ENCODE measurements at regions not wholly inside any gene's neighbourhood (a gene's known extent, or its start where the extent isn't known, plus 50 kb on each side); places are given as distances from the start of the nearest gene placed in this dataset.
"Not testable (repeated sequence)": the region's sequence is repeated elsewhere in the genome, so short reads cannot be mapped to it uniquely, and the experiment has no call there.

DNA sequence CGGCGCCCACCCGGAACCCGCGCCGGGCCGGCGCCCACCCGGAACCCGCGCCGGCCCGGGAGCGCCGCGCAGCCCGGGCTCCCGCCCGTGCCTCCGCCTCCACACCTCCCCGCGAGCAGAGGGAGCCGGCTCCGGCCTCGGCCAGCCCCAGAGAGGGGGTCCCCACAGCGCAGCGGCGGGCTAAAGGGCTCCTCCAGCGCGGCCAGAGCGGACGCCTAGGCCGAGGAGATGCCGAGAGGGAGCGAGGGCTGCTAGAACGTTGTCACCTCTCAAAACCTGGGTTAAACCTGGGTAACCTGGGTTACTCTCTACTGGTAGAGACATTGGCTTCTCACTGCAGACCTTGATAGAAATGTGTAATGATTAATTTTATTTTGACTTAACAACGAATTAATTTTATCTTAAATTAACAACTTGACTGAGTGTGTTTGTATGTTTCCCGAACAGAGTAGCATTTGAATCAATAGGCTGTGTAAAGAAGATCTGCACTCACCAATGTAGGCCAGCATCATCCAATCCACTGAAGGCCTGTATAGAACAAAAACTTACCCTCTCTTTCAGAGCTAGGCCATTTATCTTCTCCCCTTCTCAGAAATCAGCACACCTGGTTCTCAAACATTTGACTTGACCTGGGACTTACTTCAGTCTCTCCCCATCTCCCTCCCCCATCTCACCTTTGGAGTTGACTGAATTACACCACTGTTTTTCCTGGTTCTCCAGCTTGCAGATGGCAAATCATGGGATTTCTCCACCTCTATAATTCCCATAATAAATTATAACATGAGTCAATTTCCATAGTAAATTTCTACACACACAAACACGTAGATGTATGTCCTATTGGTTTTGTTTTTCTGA, 242.7 kb downstream of the ASXL3 start:
- Histone ChIP-seq H3K4me3 (replicated peaks in 1 of 4; ENCODE audit: control extremely low read depth in 1 of 4, insufficient read depth in 1 of 4, low read depth in 3 of 4, low read length in 4 of 4) (peak overlapping the region in 1 of 4 experiments; percentile 33), H3K4me2 (ENCODE audit: extremely low read depth, insufficient read depth, low read length) (no peak overlapping the region), H3K27ac (ENCODE audit: insufficient read depth, low read length) (no peak overlapping the region), H3K4me1 (ENCODE audit: control insufficient read depth, extremely low read depth, insufficient read depth, low read length) (peaks cover 2% of the 10 kb centered on the region), H4K20me1 (ENCODE audit: control insufficient read depth, extremely low read depth, insufficient read depth, low read length) (no peaks in the 10 kb centered on the region), H3K9me3 (ENCODE audit: control insufficient read depth, insufficient read depth, low read depth, low read length) (no peaks in the 10 kb centered on the region), H3K9ac (ENCODE audit: insufficient read depth, low read length) (no peak overlapping the region), H3K36me3 (ENCODE audit: control insufficient read depth, insufficient read depth, low read length) (no peaks in the 10 kb centered on the region), H3K79me2 (ENCODE audit: control insufficient read depth, insufficient read depth, low read length) (no peaks in the 10 kb centered on the region), H3K27me3 (ENCODE audit: control insufficient read depth, insufficient read depth, low read length) (no peaks in the 10 kb centered on the region), H2AFZ (ENCODE audit: low read length) (no peak overlapping the region)
- TF ChIP-seq CTCF (conservative IDR thresholded peaks at IDR 0.05 in 1 of 2, IDR thresholded peaks at IDR 0.05 in 1 of 2; ENCODE audit: low read depth in 1 of 2, low read length in 2 of 2) (no peak), EZH2 (IDR thresholded peaks at IDR 0.05; ENCODE audit: low read length, missing control alignments) (no peak)
- peak in 1 of 2 donors; percentile 33 for DNase-seq (ENCODE audit: low read depth in 2 of 2)

GRCh38 chr18:33819692-33820343, 241.8 kb downstream of the ASXL3 start:
- not testable (repeated sequence) for H3K27me3 ChIP-seq (ENCODE audit: control insufficient read depth, insufficient read depth, low read length); DNase-seq (ENCODE audit: low read depth in 2 of 2); H3K27ac ChIP-seq (ENCODE audit: insufficient read depth, low read length); H4K20me1 ChIP-seq (ENCODE audit: control insufficient read depth, extremely low read depth, insufficient read depth, low read length); H3K4me1 ChIP-seq (ENCODE audit: control insufficient read depth, extremely low read depth, insufficient read depth, low read length); H2AFZ ChIP-seq (ENCODE audit: low read length); H3K4me3 ChIP-seq (replicated peaks in 1 of 4; ENCODE audit: control extremely low read depth in 1 of 4, insufficient read depth in 1 of 4, low read depth in 3 of 4, low read length in 4 of 4); H3K9me3 ChIP-seq (ENCODE audit: control insufficient read depth, insufficient read depth, low read depth, low read length); H3K9ac ChIP-seq (ENCODE audit: insufficient read depth, low read length); H3K79me2 ChIP-seq (ENCODE audit: control insufficient read depth, insufficient read depth, low read length); H3K4me2 ChIP-seq (ENCODE audit: extremely low read depth, insufficient read depth, low read length); H3K36me3 ChIP-seq (ENCODE audit: control insufficient read depth, insufficient read depth, low read length)

DNA sequence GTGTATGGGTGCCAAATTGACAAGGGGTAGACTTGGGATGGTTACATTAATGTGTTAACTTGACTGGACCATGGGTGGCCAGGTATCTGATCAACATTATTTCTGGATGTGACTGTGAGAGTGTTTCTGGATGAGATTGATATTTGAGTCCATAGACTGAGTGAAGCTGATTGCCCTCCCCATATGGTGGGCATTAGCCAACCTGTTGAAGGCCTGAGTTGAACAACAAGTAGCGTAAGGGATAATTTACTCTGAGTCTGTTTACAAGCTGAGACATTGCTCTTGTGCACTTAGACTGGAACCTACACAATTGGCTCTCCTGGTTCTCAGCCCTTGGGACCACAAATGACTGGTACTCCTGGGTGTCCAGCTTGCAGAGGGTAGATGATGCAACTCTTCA, 240.1 kb downstream of the ASXL3 start:
- H3K27ac ChIP-seq (ENCODE audit: insufficient read depth, low read length): no peak overlapping the region
- peaks cover 2% of the 10 kb centered on the region for H3K4me1 ChIP-seq (ENCODE audit: control insufficient read depth, extremely low read depth, insufficient read depth, low read length)
- H4K20me1 ChIP-seq (ENCODE audit: control insufficient read depth, extremely low read depth, insufficient read depth, low read length): no peaks in the 10 kb centered on the region
- no peak overlapping the region for H3K4me3 ChIP-seq (replicated peaks in 1 of 4; ENCODE audit: control extremely low read depth in 1 of 4, insufficient read depth in 1 of 4, low read depth in 3 of 4, low read length in 4 of 4)
- no peaks in the 10 kb centered on the region for H3K79me2 ChIP-seq (ENCODE audit: control insufficient read depth, insufficient read depth, low read length)
- no peak overlapping the region for H3K4me2 ChIP-seq (ENCODE audit: extremely low read depth, insufficient read depth, low read length)
- no peak for DNase-seq (ENCODE audit: low read depth in 2 of 2)
- TF ChIP-seq CTCF (conservative IDR thresholded peaks at IDR 0.05 in 1 of 2, IDR thresholded peaks at IDR 0.05 in 1 of 2; ENCODE audit: low read depth in 1 of 2, low read length in 2 of 2) (no peak), EZH2 (IDR thresholded peaks at IDR 0.05; ENCODE audit: low read length, missing control alignments) (no peak)
- no peak overlapping the region for H2AFZ ChIP-seq (ENCODE audit: low read length)
- no peak overlapping the region for H3K9ac ChIP-seq (ENCODE audit: insufficient read depth, low read length)
- H3K9me3 ChIP-seq (ENCODE audit: control insufficient read depth, insufficient read depth, low read depth, low read length): no peaks in the 10 kb centered on the region
- H3K36me3 ChIP-seq (ENCODE audit: control insufficient read depth, insufficient read depth, low read length): no peaks in the 10 kb centered on the region
- no peaks in the 10 kb centered on the region for H3K27me3 ChIP-seq (ENCODE audit: control insufficient read depth, insufficient read depth, low read length)
